Spleen (tissue), 7 donors: ENCODE measurements at regions not wholly inside any gene's neighbourhood (a gene's known extent, or its start where the extent isn't known, plus 50 kb on each side); places are given as distances from the start of the nearest gene placed in this dataset.

Experiments used
- CTCF ChIP-seq, 11 experiments: fragments of 200-600 bp in 7 of 11; fragments of 450-650 bp in 4 of 11; sonication (generic) in 4 of 11; IDR thresholded peaks in 8 of 11; conservative IDR thresholded peaks in 3 of 11; 1 replicate in 7 of 11; 2 replicates in 4 of 11; pipeline versions ENCODE4 v1.4.0 to v1.8.0; 2016 to 2021; ENCODE audit warnings: antibody characterized with exemption in 11 of 11, inconsistent platforms in 4 of 11, mild to moderate bottlenecking in 1 of 11
- POLR2A ChIP-seq, 3 donors: fragments of 450-650 bp; IDR thresholded peaks; one replicate each; pipeline ENCODE4 v1.5.1; 2017; ENCODE audit warnings: antibody characterized with exemption in 3 of 3, mild to moderate bottlenecking in 1 of 3
- donor health status: DM: no; HTN: no; CAD: no; lungs with moderate emphysema.
- donor health status: DM: no; HTN: no; CAD: no.
- donor health status: DM: no; HTN: no; CAD: no.

- TF ChIP-seq CTCF (IDR thresholded peaks at IDR 0.05 in 8 of 11, conservative IDR thresholded peaks at IDR 0.05 in 3 of 11) (no peak), POLR2A (IDR thresholded peaks at IDR 0.05) (no peak)
Measured at GRCh38 chr2:153787612-153788011, 84.1 kb upstream of the GALNT13 start.
